ENCODE measurements at regions not wholly inside any gene's neighbourhood (a gene's known extent, or its start where the extent isn't known, plus 50 kb on each side); places are given as distances from the start of the nearest gene placed in this dataset.

DNA sequence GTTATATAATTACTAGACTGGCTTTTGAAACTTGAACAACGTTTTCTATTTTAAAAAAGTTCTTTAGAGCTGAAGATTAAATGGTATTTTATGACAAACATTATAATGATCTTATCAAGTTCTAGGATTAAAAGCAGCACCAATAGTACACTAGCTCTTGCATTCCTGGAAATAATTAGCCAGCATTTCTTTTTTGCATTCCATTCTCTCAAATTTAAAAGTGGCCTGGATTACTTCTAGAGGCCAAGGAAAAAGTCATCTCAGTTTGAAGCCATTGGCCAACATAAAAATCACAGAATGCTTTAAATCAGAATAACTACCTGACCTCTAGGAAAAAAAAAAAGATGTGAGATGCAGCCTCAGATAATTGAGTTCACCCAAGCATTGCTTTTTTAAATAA, 1326.4 kb upstream of the SORCS1 start:
- no peaks in the 10 kb centered on the region for H3K36me3 ChIP-seq (ENCODE audit: insufficient read depth, low read length)
- no peaks in the 10 kb centered on the region for H3K9me3 ChIP-seq (ENCODE audit: low read depth, low read length)
- H3K27ac ChIP-seq: no peak overlapping the region
- no peak for DNase-seq (ENCODE audit: low read depth, low spot score)
- TF ChIP-seq FOXP2 (optimal IDR thresholded peaks at IDR 0.05; ENCODE audit: control extremely low read depth, extremely low read length, insufficient read depth): no peak
- no peak for TF ChIP-seq EZH2 (IDR thresholded peaks at IDR 0.05)
- no peak for TF ChIP-seq POLR2AphosphoS5 (IDR thresholded peaks at IDR 0.05; ENCODE audit: borderline replicate concordance, low read depth, low read length)
- H3K9ac ChIP-seq (ENCODE audit: insufficient read length): no peak overlapping the region
- H3K4me3 ChIP-seq: no peak overlapping the region

DNA sequence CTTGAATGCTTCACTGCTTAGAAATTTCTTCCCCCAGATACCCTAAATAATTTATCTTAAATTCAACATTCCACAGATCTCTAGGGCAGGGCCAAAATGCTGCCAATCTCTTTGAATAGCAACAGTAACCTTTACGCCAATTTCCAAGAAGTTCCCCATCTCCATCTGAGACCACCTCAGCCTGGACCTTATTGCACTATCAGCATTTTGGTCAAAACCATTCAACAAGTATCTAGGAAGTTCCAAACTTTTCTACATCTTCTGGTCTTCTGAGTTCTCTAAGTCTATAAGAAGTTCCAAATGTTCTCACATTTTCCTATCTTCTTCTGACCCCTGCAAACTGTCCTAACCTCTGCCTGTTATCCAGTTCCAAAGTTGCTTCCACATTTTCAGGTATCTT, 1306.9 kb upstream of the SORCS1 start:
- H3K9me3 ChIP-seq (ENCODE audit: low read depth, low read length): no peaks in the 10 kb centered on the region
- no peak overlapping the region for H3K4me3 ChIP-seq
- H3K27ac ChIP-seq: no peak overlapping the region
- TF ChIP-seq FOXP2 (optimal IDR thresholded peaks at IDR 0.05; ENCODE audit: control extremely low read depth, extremely low read length, insufficient read depth): no peak
- TF ChIP-seq EZH2 (IDR thresholded peaks at IDR 0.05): no peak
- no peak for TF ChIP-seq POLR2AphosphoS5 (IDR thresholded peaks at IDR 0.05; ENCODE audit: borderline replicate concordance, low read depth, low read length)
- H3K9ac ChIP-seq (ENCODE audit: insufficient read length): no peak overlapping the region
- H3K36me3 ChIP-seq (ENCODE audit: insufficient read depth, low read length): no peaks in the 10 kb centered on the region
- DNase-seq (ENCODE audit: low read depth, low spot score): no peak

DNA sequence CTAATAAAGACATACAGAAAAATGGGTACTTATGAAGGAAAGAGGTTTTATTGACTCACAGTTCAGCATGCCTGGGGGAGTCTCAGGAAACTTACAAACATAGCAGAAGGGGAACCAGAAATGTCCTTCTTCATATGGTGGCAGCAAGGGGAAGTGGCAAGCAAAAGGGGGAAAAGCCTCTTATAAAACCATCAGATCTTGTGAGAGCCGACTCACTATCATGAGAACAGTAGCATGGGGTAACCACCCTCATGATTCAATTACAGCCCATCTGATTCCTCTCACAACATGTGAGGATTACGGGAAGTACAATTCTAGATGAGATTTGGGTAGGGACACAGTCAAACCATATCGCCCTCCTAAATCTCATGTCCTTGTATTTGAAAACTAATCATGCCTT, 1305.4 kb upstream of the SORCS1 start:
- Histone ChIP-seq H3K9me3 (ENCODE audit: low read depth, low read length) (no peaks in the 10 kb centered on the region), H3K27ac (no peak overlapping the region), H3K9ac (ENCODE audit: insufficient read length) (no peak overlapping the region), H3K4me3 (no peak overlapping the region), H3K36me3 (ENCODE audit: insufficient read depth, low read length) (no peaks in the 10 kb centered on the region)
- no peak for DNase-seq (ENCODE audit: low read depth, low spot score)
- no peak for TF ChIP-seq EZH2 (IDR thresholded peaks at IDR 0.05)
- no peak for TF ChIP-seq POLR2AphosphoS5 (IDR thresholded peaks at IDR 0.05; ENCODE audit: borderline replicate concordance, low read depth, low read length)
- TF ChIP-seq FOXP2 (optimal IDR thresholded peaks at IDR 0.05; ENCODE audit: control extremely low read depth, extremely low read length, insufficient read depth): no peak

DNA sequence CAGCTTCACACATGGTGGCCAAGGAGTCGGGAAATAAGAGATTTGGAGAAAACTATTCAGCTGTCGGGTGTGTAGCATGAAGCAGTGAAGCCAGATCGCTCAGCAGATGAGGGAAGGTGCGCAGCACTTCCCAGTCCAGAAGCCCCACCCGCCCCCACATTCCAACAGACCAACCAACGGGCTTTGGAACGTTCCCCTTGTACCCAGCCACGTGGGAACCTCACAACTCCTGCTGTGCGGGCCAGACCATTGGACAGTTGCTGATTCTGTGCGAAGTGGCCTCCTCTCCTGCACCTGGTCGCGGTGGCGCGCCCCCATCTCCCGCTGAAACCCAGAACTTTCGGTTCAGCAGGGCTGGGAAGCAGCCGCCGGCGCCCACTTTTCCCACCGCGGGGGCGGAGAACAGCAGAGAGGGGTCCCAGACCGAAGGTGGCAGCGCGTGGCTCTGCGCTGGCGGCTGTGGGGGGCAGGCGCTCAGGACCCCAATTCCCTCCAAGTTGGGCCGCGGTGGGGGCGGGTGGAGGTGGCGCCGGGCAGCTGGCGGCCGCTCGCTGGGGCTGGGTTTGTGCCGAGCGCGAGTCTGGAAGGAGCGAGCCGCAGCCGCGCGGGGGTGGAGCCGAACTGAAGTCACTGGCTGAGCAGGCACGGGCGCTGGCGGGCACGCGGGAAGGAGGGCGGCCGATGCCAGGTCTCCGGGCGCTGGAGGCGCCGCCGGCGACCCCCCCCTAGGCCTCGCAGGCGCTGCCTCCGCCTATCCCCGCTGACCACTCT, 1301.5 kb upstream of the SORCS1 start:
- no peaks in the 10 kb centered on the region for H3K9me3 ChIP-seq (ENCODE audit: low read depth, low read length)
- H3K9ac ChIP-seq (ENCODE audit: insufficient read length): no peak overlapping the region
- TF ChIP-seq EZH2 (IDR thresholded peaks at IDR 0.05) (no peak), POLR2AphosphoS5 (IDR thresholded peaks at IDR 0.05; ENCODE audit: borderline replicate concordance, low read depth, low read length) (no peak), FOXP2 (optimal IDR thresholded peaks at IDR 0.05; ENCODE audit: control extremely low read depth, extremely low read length, insufficient read depth) (no peak)
- no peaks in the 10 kb centered on the region for H3K36me3 ChIP-seq (ENCODE audit: insufficient read depth, low read length)
- no peak overlapping the region for H3K27ac ChIP-seq
- no peak for DNase-seq (ENCODE audit: low read depth, low spot score)
- peak overlapping the region; percentile 42; the same call in 1 of the 2 replicates for H3K4me3 ChIP-seq

DNA sequence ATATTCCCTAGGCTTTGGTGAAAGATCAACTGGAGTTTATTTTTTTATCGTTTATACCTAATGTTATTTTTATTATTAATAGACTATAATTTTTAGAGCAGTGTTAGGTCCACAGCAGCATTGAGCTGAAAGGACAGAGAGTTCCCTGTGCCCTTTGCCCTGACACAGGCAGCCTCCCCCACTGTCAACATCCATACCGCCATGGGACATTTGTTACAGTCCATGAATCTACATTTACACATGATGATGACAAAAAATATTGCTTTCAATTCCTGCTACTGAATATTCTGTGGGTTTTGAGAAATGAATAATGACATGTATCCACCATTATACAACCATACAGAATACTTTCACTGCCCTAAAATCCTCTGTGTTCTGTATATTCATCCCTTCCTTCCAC, 1297.5 kb upstream of the SORCS1 start:
- no peak for TF ChIP-seq EZH2 (IDR thresholded peaks at IDR 0.05)
- Histone ChIP-seq H3K9me3 (ENCODE audit: low read depth, low read length) (no peaks in the 10 kb centered on the region), H3K9ac (ENCODE audit: insufficient read length) (no peak overlapping the region), H3K4me3 (no peak overlapping the region), H3K36me3 (ENCODE audit: insufficient read depth, low read length) (no peaks in the 10 kb centered on the region), H3K27ac (no peak overlapping the region)
- DNase-seq (ENCODE audit: low read depth, low spot score): no peak

DNA sequence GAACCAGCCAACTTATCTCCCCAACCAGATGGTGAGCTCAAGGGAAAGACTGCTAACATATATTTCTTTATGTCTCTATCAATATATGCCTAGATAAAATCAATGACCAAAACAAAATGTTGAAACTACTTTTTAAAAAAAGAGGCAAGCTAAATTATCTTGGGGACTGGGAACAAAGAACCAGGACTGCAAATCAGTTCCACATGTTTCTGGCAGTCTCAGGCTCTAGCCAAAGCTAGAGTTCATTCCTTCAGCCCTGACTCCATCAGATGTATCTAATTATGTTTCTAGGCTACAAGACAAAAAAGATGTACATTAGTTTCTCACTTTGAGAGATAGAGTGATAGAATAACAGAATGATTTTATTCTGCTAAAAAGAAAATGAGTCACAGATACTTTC, 1290.3 kb upstream of the SORCS1 start:
- Histone ChIP-seq H3K4me3 (peak overlapping the region; percentile 8; the same call in 1 of the 2 replicates), H3K9ac (ENCODE audit: insufficient read length) (no peak overlapping the region), H3K36me3 (ENCODE audit: insufficient read depth, low read length) (no peaks in the 10 kb centered on the region), H3K27ac (peak overlapping the region; percentile 73), H3K9me3 (ENCODE audit: low read depth, low read length) (no peaks in the 10 kb centered on the region)
- TF ChIP-seq POLR2AphosphoS5 (IDR thresholded peaks at IDR 0.05; ENCODE audit: borderline replicate concordance, low read depth, low read length) (no peak), FOXP2 (optimal IDR thresholded peaks at IDR 0.05; ENCODE audit: control extremely low read depth, extremely low read length, insufficient read depth) (no peak), EZH2 (IDR thresholded peaks at IDR 0.05) (no peak)
- no peak for DNase-seq (ENCODE audit: low read depth, low spot score)

DNA sequence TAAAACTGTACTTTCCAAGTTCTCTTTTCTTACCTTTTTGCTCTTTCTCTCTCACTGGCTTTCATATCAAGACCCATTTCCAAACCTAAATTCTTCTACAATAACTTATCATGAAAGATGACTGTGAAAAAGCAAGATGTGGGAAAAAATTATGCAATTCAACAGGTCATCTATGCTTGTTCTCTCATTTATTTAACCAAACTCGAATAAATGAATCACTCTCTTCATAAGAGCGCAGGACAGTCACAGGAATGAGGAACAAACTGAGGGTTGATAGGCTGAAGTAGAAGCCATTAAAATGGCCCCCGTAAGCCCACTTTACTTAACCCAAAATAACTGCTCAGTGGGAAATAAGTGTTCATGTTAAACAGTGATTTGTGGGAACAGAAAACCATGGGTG, 1289.7 kb upstream of the SORCS1 start:
- DNase-seq (ENCODE audit: low read depth, low spot score): no peak

DNA sequence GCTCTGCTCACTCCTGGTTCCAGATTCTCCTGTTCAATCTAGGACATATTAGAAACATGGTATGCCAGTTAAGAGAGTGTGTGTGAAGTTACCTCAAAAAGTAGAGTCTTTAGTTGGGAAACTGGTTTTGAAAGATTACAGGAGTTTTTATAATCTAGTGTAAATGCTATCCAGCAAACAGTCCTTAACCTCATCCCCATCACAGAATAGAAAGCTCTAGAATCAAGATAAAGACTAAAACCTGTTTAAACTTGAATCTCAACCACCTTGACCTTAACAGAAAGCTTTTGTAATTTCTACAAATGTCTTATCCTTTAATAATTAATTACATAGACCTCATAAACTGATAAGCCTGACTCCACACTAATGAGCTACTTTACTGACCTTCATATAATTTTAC, 1288.7 kb upstream of the SORCS1 start:
- Histone ChIP-seq H3K9ac (ENCODE audit: insufficient read length) (no peak overlapping the region), H3K27ac (peak overlapping the region; percentile 25; the same call in 1 of the 2 replicates), H3K36me3 (ENCODE audit: insufficient read depth, low read length) (no peaks in the 10 kb centered on the region), H3K9me3 (ENCODE audit: low read depth, low read length) (no peaks in the 10 kb centered on the region), H3K4me3 (no peak overlapping the region)
- DNase-seq (ENCODE audit: low read depth, low spot score): no peak
- TF ChIP-seq FOXP2 (optimal IDR thresholded peaks at IDR 0.05; ENCODE audit: control extremely low read depth, extremely low read length, insufficient read depth): no peak
- TF ChIP-seq POLR2AphosphoS5 (IDR thresholded peaks at IDR 0.05; ENCODE audit: borderline replicate concordance, low read depth, low read length): no peak
- TF ChIP-seq EZH2 (IDR thresholded peaks at IDR 0.05): no peak

More for the DNA sequence above, 1289.7 kb upstream of the SORCS1 start:
- Histone ChIP-seq H3K9ac (ENCODE audit: insufficient read length) (no peak overlapping the region), H3K4me3 (peak overlapping the region; percentile 8; the same call in 1 of the 2 replicates), H3K36me3 (ENCODE audit: insufficient read depth, low read length) (no peaks in the 10 kb centered on the region), H3K27ac (peak overlapping the region; percentile 73), H3K9me3 (ENCODE audit: low read depth, low read length) (no peaks in the 10 kb centered on the region)
- no peak for TF ChIP-seq FOXP2 (optimal IDR thresholded peaks at IDR 0.05; ENCODE audit: control extremely low read depth, extremely low read length, insufficient read depth)
- TF ChIP-seq EZH2 (IDR thresholded peaks at IDR 0.05): no peak
- TF ChIP-seq POLR2AphosphoS5 (IDR thresholded peaks at IDR 0.05; ENCODE audit: borderline replicate concordance, low read depth, low read length): no peak

DNA sequence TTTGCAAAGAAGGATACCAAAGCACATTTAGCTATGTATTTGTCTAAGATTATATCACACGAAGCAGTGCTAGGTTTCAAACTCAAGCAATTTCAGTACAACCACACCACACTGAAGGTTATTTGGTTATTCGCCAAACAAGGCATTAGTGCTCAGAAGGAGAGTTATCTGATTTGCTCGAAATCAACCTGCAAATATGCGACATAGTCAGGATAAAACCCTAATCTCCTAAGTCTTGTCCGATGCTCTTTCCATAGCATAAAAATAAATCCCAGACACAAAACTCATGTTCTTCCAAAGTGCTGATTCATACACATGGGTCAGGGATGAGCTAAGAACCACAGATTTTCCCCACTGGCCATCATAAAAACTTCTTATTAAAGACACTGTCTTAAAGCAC, 1288.0 kb upstream of the SORCS1 start:
- TF ChIP-seq POLR2AphosphoS5 (IDR thresholded peaks at IDR 0.05; ENCODE audit: borderline replicate concordance, low read depth, low read length) (no peak), EZH2 (IDR thresholded peaks at IDR 0.05) (no peak), FOXP2 (optimal IDR thresholded peaks at IDR 0.05; ENCODE audit: control extremely low read depth, extremely low read length, insufficient read depth) (no peak)
- Histone ChIP-seq H3K27ac (0 out of 2 replicates have a peak overlapping the region, but pooled peaks have one; percentile 46), H3K36me3 (ENCODE audit: insufficient read depth, low read length) (no peaks in the 10 kb centered on the region), H3K9ac (ENCODE audit: insufficient read length) (no peak overlapping the region), H3K4me3 (no peak overlapping the region), H3K9me3 (ENCODE audit: low read depth, low read length) (no peaks in the 10 kb centered on the region)
- DNase-seq (ENCODE audit: low read depth, low spot score): no peak

Measured in SK-N-MC (cell line).